Thyroid gland (tissue), 4 donors: ENCODE measurements at regions not wholly inside any gene's neighbourhood (a gene's known extent, or its start where the extent isn't known, plus 50 kb on each side); places are given as distances from the start of the nearest gene placed in this dataset.

Source experiments
- DNase-seq, 2 donors: peaks; one replicate each; pipeline ENCODE4 v3.0.0-alpha.2; 2019
- H3K27ac ChIP-seq, 3 donors: fragments of 200-600 bp; sonication (generic); 1 replicate in 2 of 3; 2 replicates in 1 of 3; pipeline ENCODE4 v1.5.1; 2016 to 2019; ENCODE audit warnings: mild to moderate bottlenecking in 1 of 3, moderate library complexity in 1 of 3
- H3K27me3 ChIP-seq: fragments of 200-600 bp; sonication (generic); one replicate; pipeline ENCODE4 v1.5.1; 2019
- H3K36me3 ChIP-seq, 2 donors: fragments of 200-600 bp; sonication (generic); one replicate each; pipeline ENCODE4 v1.5.1; 2016 to 2019
- H3K4me1 ChIP-seq, 2 donors: fragments of 200-600 bp; sonication (generic); one replicate each; pipeline ENCODE4 v1.5.1; 2017 to 2019
- H3K4me3 ChIP-seq, 3 donors: fragments of 200-600 bp; sonication (generic); replicated peaks in 1 of 3; 1 replicate in 2 of 3; 2 replicates in 1 of 3; pipeline ENCODE4 v1.5.1; 2016; ENCODE audit warnings: mild to moderate bottlenecking in 1 of 3
- H3K9me3 ChIP-seq: fragments of 200-600 bp; sonication (generic); one replicate; pipeline ENCODE4 v1.5.1; 2017
- CTCF ChIP-seq, 6 experiments: fragments of 200-600 bp in 3 of 6; fragments of 450-650 bp in 3 of 6; sonication (generic) in 3 of 6; IDR thresholded peaks; one replicate each; pipeline ENCODE4 v1.5.1; 2016 to 2019; ENCODE audit warnings: antibody characterized with exemption in 6 of 6, mild to moderate bottlenecking in 2 of 6, inconsistent platforms in 1 of 6, moderate library complexity in 1 of 6
- POLR2A ChIP-seq, 2 donors: fragments of 450-650 bp; IDR thresholded peaks; one replicate each; pipeline ENCODE4 v1.6.1; 2017; ENCODE audit warnings: antibody characterized with exemption in 2 of 2, mild to moderate bottlenecking in 2 of 2, moderate library complexity in 1 of 2
- WGBS, 2 donors: methylation state at CpG; one replicate each; pipeline ENCODE4 v1.1.5; 2017; 5-methylcytosine and 5-hydroxymethylcytosine counted together
- intact Hi-C: fragments of 100-400 bp; cut with DNase I; formaldehyde crosslinking; loops from one replicate; pipeline ENCODE4 v1.15.1; 2023

DNA sequence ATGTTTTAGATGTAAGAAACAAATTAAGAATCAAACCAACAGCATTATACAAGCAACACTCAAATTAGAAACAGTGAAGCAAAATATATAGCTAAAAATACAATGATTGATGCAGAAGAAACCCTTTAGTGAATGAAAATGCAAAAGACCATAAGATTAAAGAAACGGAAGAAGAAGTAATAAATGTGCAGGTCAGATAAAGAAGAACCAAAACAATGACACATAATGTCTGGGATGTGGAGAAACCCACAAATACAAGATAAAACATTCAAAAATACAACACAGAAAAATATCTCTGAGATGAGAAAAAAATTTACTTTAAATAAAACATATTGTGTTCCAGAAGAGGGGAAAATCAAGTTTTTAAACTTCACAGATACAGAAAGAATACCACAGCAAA is 73.4 kb upstream of the AVPR1A start:
- TF ChIP-seq POLR2A (IDR thresholded peaks at IDR 0.05) (no peak), CTCF (IDR thresholded peaks at IDR 0.05) (no peak)
- intact Hi-C loops = no loop called here

DNA sequence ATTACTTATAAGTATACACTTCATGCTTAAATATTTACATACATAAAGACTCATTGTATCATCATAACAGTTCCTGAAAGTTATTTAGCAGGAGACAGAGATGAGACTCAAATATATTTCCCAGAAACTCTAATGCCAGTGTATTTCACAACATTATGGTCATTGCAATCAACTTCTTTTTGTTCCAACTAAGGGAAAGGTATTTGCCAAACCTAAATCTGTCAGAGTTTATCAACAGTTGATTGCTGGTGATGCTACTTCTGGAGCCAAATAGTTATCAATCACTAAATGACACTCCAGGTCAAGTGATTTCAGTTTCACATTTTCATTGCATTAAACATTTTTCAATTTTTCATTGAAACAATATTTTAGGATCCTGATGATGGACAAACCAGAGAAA is 72.1 kb upstream of the AVPR1A start:
- DNase-seq = no peak

More for the DNA sequence above, 73.4 kb upstream of the AVPR1A start:
- Histone ChIP-seq H3K36me3 (no peaks in the 10 kb centered on the region), H3K9me3 (no peaks in the 10 kb centered on the region), H3K27me3 (no peaks in the 10 kb centered on the region), H3K4me3 (no peak overlapping the region), H3K27ac (no peak overlapping the region), H3K4me1 (no peaks in the 10 kb centered on the region)
- DNase-seq = no peak
- 78 to 83% methylated on average over 1 of the region's 1 CpG for WGBS, 2 donors

GRCh38 chr12:63222582-63222981 is 71.6 kb upstream of the AVPR1A start:
- no peak for DNase-seq

More for the DNA sequence above, 72.1 kb upstream of the AVPR1A start:
- no peak overlapping the region for H3K27ac ChIP-seq
- no peak for TF ChIP-seq CTCF (IDR thresholded peaks at IDR 0.05)
- no peak for TF ChIP-seq POLR2A (IDR thresholded peaks at IDR 0.05)
- no peaks in the 10 kb centered on the region for H3K9me3 ChIP-seq
- H3K36me3 ChIP-seq = no peaks in the 10 kb centered on the region
- no peak overlapping the region for H3K4me3 ChIP-seq
- no peaks in the 10 kb centered on the region for H3K27me3 ChIP-seq
- intact Hi-C loops = no loop called here
- H3K4me1 ChIP-seq = no peaks in the 10 kb centered on the region

GRCh38 chr12:63220921-63221320 is 69.9 kb upstream of the AVPR1A start:
- H3K27me3 ChIP-seq = no peaks in the 10 kb centered on the region
- no peaks in the 10 kb centered on the region for H3K9me3 ChIP-seq
- no peak overlapping the region for H3K27ac ChIP-seq
- no peaks in the 10 kb centered on the region for H3K36me3 ChIP-seq
- intact Hi-C loops = no loop called here
- no peak for TF ChIP-seq POLR2A (IDR thresholded peaks at IDR 0.05)
- TF ChIP-seq CTCF (IDR thresholded peaks at IDR 0.05) = no peak
- H3K4me1 ChIP-seq = no peaks in the 10 kb centered on the region
- H3K4me3 ChIP-seq = no peak overlapping the region
- WGBS, 2 donors = 0 to 54% methylated on average over 1 of the region's 1 CpG
- no peak for DNase-seq

More at GRCh38 chr12:63222582-63222981, 71.6 kb upstream of the AVPR1A start:
- H3K4me3 ChIP-seq = no peak overlapping the region
- H3K27ac ChIP-seq = no peak overlapping the region
- no peaks in the 10 kb centered on the region for H3K27me3 ChIP-seq
- no peaks in the 10 kb centered on the region for H3K36me3 ChIP-seq
- TF ChIP-seq CTCF (IDR thresholded peaks at IDR 0.05) (no peak), POLR2A (IDR thresholded peaks at IDR 0.05) (no peak)
- H3K4me1 ChIP-seq = no peaks in the 10 kb centered on the region
- no peaks in the 10 kb centered on the region for H3K9me3 ChIP-seq
- 84 to 87% methylated on average over 3 of the region's 3 CpGs for WGBS, 2 donors
- intact Hi-C loops = no loop called here

DNA sequence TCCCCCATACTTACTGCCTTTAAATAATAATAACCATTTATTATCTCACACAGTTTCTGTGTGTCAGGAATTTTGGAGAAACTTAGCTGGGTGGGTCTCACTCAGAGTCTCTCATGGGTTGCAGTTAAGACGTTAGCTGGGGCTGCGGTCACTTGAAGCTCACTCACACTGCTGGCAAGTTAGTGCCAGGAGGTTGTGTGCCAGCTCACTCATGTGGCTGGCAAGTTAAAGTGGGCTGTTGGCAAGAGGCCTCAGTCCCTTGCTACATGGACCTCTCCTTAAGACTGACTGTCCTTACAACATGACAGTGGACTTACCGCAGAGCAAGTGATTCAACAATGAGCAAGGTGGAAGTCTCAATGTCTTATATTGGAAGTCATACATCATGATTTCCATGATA is 61.3 kb upstream of the AVPR1A start:
- no peak overlapping the region for H3K4me3 ChIP-seq
- WGBS, 2 donors = 49 to 60% methylated on average over 3 of the region's 3 CpGs
- no peak for TF ChIP-seq POLR2A (IDR thresholded peaks at IDR 0.05)
- no peak for TF ChIP-seq CTCF (IDR thresholded peaks at IDR 0.05)
- H3K9me3 ChIP-seq = no peaks in the 10 kb centered on the region
- H3K27ac ChIP-seq = no peak overlapping the region
- no peaks in the 10 kb centered on the region for H3K27me3 ChIP-seq
- no peaks in the 10 kb centered on the region for H3K36me3 ChIP-seq
- peaks cover 0 to 3% of the 10 kb centered on the region in 2 donors for H3K4me1 ChIP-seq
- intact Hi-C loops = no loop called here
- peak; percentile 61 to 67 for DNase-seq
